ENCODE measurements at regions not wholly inside any gene's neighbourhood (a gene's known extent, or its start where the extent isn't known, plus 50 kb on each side); places are given as distances from the start of the nearest gene placed in this dataset.

DNA sequence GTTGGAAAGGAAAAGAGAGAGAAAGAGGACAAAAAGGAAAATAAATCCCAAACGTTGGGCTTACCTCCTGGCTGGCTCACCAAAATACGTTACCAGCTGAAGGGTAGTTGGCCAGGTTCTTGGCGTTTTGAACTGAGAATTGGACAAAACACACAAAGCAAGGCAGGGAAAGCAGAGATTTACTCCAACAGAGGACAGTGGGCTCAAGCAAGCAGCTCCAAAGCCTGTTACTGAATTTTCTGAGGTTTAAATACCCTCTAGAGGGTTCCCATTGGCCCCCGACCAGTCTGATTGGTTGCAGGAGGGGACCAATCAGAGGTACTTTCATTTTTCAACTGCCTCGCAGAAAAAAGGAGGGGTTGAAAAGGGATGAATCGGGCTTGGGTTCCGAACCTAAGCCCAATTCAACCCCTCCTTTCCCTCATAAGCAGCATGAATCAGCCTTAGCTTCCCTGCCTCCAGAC is 55.6 kb upstream of the ALOX12 start:
- no peak for DNase-seq

DNA sequence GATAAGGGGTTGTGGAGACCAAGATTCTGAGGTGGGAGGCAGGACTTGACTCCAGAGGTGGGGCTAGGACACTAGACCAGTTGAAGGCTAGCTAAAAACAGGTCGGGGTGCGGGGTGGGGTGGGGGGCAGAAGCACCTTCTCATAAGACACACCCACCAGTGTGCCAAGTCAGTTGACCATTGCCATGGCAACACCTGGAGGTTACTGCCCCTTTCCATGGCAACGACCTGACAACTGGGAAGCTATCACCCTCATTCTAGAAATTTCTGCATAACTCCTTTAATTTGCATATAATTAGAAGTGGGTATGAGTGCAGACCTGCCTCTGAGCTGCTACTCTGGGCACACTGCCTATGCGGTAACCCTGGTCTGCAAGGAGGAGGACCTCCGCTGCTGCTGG is 53.9 kb upstream of the ALOX12 start:
- DNase-seq, result no peak

DNA sequence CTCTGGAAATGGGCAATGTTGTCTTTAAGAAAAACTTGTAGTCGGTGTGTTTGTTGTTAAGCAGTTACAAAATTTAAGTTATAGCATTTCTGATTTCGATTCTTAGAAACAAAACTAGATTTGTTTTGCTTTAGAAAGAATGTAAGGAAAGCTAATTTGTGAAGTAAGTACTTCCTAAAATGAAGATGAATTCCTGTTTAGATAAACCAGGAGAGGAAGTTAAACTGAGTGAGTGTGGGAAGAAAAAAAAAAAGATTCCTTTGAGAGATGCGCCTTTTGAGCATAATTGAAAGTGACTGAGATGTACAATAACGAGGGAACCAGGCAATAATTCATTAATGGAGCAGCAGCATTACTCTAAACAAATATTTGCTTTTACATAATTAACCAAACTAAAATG is 52.4 kb upstream of the ALOX12 start:
- no peak for DNase-seq
